Fibroblast of skin of right quadriceps (primary cell): ENCODE measurements at regions not wholly inside any gene's neighbourhood (a gene's known extent, or its start where the extent isn't known, plus 50 kb on each side); places are given as distances from the start of the nearest gene placed in this dataset.
A peak's percentile ranks its signal among the peaks of the same experiment; 100 is the strongest.

ENCODE experiments used
- DNase-seq: peaks from one replicate; pipeline ENCODE4 v3.0.0-alpha.2; 2013

GRCh38 chr9:115373000-115373709 lies 255.2 kb upstream of the TNC start:
- DNase-seq = peak; percentile 98

GRCh38 chr9:115373710-115374045 lies 255.7 kb upstream of the TNC start:
- DNase-seq = no peak

- no peak for DNase-seq
Measured at GRCh38 chr9:115374724-115375268, 256.8 kb upstream of the TNC start.

GRCh38 chr9:115378241-115378640 lies 260.3 kb upstream of the TNC start:
- peak; percentile 36 for DNase-seq

DNA sequence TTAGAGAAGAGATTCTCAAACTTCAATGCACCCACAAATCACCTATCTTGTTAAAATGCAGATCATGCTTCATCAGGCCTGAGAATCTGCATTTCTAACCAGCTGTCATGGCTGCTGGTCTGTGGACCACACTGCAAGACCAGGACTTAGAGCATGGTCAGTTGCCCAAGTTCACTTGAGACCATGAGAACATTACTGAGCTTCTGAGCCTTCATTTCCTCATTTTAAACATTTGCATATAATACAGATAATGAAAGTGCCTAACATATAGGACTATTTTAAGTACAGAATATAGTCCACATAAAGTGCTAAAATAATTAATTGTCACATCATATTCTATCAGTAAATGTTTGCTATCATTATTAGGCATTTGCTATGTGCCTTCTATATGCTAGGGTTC lies 260.8 kb upstream of the TNC start:
- no peak for DNase-seq

DNA sequence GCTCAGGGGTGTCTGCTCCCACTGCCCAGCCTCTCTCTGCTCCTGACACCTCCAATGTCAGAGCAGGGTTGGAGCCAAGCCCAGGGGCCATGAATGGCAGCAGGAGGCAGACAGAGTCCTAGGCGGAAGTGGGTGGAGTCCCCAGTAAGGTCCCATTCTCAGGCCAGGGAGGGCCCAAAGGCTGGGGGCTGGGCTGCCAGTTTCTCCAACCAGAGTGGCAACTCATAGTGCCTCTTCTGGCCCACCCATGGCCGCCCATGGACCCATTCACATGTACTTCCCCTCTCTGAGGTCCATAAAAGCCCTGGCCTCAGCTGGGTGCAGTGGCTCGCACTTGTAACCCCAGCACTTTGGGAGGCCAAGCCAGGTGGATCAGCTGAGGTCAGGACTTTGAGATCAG lies 261.8 kb upstream of the TNC start:
- DNase-seq = no peak

DNA sequence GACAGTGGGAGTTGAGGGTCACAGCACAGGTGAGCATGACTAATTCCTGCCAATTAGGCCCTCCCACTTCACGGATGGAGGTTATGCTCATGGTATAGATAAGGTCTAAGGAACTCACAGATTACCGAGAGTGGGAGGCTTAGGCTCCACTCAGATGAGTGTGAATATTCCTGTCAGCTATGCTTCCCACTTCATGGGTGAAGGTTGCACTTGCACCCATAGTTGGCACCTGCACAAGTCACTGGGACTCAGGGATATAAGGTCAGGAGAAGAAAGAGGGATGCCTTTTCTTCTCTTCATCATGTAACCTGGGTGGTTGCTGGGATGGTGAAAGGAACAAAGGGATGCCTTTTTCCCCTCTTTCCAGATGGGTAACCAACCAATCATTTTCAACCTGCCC lies 264.9 kb upstream of the TNC start:
- no peak for DNase-seq

GRCh38 chr9:115385383-115386122 lies 267.6 kb upstream of the TNC start:
- DNase-seq = no peak

GRCh38 chr9:115386963-115387770 lies 269.2 kb upstream of the TNC start:
- no peak for DNase-seq

GRCh38 chr9:115391168-115391825 lies 273.3 kb upstream of the TNC start:
- DNase-seq = peak; percentile 58

DNA sequence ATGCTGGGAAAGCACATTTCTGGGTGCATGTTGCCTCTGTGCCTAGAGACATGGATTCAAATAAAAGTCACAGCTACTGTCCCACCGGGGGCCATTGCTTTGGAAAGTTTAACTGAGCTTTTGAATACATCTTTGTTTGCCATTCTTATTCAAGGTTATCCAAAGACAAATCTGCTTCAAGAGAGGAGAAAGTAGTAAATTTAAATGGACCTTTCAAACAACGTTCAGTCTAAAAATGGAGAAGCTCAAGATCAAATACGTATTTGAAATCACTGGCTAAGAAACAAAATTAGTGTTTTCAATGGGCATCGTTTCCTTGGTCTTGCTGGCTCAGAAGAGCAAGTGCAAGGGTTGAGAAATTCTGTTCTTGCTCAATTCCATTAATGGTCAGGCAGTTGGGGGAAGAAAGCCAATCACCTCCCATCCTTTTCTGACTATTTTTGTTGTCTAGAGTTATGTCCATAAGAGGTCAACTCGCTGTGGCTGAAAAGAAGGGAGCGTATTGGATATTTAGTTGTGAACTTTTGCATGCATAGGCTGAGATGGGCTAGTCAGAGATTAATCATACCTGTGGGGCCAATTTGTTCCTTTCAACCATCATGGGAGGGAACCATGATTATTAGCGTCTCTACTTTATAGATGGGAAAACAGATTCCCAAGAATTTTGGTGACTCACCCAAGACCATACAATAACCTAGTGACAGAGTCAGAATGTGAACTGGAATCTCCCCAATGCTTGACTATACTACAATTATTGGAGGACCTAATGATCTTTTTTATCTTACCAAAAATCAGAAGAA lies 276.2 kb upstream of the TNC start:
- DNase-seq = no peak

DNA sequence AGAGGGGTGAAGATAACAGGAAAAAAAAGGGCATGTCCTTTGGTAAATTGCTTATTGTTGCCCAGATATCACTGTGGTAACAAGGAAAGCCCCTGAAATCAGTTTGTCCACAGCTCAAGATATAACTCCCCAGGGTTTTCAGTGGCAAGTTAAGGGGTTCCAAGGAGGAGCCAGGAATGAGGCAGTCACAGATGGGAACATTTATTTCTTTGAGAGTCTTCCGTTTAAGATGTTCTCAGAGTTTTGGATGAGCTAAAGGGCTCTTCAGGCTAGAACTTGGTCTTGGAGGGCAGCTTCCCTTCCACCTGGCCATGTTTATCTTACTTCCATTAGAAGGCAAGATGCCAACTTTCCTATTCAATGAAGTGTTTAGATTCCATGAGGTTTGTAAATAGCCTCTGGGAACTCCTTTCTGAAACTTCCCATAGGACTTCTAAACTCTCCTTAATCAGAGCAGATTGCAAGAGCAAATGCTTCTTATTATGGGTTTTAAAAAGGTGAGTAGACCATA lies 277.6 kb upstream of the TNC start:
- DNase-seq = no peak

- no peak for DNase-seq
Measured at GRCh38 chr9:115396071-115396529, 278.1 kb upstream of the TNC start.

DNA sequence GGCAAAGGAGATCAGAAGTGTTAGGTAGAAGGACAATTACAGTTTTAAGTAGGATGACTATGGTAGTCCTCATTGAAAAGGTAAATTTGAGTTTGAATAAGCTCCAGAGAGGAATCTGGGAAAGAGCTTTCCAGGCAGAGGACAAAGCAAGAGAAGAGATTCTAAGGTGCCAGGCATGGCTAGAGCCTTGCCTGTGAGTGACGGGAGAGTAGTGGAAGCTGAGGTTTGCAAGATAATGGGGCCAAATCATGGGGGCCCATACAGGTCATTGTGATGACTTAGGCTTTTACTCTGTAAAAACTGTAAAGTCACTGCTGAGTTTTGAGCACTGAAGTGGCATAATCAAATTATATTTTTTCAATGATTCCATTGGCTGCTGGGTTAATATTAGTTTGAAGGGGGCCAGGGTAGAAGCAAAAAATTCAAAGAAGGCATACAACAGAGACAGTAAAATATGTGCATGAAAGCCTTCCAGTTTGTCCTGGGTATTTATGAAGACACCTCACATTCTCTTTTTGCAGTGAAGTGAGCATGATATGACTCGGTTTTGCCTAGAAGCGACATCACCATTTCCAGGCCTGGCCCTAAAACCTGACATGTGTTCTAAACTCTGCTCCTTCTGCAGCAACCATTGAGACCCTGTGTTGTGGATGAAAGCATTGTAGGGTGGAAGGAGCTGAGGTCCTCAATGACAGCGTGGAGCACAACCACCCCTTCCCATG lies 279.8 kb upstream of the TNC start:
- no peak for DNase-seq

- no peak for DNase-seq
Measured at GRCh38 chr9:115398313-115398650, 280.3 kb upstream of the TNC start.

DNA sequence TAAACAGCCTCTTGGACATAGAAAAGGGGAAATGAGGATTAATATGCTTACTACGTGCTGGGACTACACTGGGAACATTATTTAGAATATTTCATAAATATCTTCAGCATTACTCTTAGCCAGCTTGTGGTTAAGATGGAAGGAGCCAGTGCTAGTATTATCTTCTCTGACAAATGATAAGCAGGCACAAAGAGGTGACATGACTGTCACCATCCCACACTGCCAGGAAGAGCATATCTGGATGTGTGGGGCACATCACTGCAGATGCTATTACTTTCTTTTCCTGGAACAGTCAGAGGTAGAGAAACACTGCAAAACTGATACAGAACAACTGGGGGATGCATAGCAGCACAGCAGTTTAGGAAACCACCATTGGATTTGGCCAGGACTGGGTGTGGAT lies 281.0 kb upstream of the TNC start:
- no peak for DNase-seq

DNA sequence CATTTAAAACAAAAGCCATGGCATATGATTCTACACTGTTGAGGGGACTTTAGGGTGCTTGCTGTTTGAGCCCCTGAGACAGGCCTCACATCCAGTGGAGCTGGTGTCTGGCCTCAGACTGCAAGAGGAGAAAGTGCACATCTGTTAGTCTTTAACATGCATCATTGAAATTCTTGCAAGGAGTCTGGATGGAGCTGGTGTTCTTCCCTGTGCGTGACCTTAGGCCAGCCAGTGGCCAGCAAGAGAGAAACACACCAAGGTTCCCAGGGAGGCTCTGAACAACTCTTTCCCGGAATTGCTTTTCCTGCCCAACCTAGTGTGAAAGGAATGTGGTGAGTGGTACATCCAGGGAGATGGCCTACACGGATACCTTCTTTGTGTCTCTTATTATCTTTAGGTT lies 282.8 kb upstream of the TNC start:
- peak; percentile 75 for DNase-seq

DNA sequence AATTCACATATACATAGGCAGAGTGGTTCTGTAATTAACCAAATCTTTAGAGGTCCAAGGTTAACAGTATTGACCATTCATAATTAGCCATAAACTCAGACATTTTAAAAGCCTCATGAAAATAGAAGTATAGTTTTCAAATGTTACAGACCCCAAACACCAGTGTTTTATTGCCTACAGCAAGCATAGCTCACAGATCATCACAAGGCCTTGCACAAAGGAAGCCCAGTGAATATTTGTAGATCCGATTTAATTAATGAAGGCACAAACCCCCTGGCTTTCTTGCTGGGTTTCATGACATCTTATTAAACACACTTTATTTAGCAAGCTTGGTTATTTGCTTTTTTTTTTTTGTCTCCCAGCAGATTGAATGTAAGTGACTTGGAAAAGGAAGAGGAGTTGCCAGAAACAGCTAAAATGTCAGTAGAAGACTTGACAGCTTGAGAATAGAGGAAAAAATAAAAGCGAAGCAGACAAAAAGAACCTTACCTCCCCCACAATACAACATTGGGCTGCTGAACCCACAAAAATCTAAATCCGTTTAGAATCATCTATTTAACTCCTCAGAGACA lies 283.9 kb upstream of the TNC start:
- DNase-seq = no peak

GRCh38 chr9:115403753-115404152 lies 285.8 kb upstream of the TNC start:
- DNase-seq = no peak

GRCh38 chr9:115404311-115404710 lies 286.4 kb upstream of the TNC start:
- DNase-seq = no peak

DNA sequence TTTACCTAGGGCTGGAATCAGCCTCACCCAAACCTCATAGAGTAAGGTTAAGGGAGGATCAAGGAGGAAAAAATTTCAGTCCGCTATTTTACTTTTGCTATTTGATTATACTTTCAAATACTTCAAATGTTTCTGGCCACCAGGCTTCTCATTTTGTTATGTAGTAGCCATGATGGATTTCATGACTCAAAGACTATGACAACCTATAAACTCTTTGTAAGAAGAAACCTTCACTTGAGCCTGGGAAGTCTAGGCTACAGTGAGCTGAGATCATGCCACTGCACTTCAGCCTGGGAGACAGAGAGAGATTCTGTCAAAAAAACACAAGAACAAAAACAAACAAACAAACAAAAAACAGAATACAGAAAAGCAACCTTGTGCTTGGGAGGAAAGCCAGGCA lies 293.6 kb upstream of the TNC start:
- peak; percentile 45 for DNase-seq
